Fibroblast of lung (primary cell): ENCODE measurements at regions not wholly inside any gene's neighbourhood (a gene's known extent, or its start where the extent isn't known, plus 50 kb on each side); places are given as distances from the start of the nearest gene placed in this dataset.

ENCODE experiments used
- DNase-seq, 2 donors: peaks; one replicate each; pipeline versions ENCODE4 v3.0.0 to v3.0.0-alpha.2; 2010; ENCODE audit warnings: low read depth in 2 of 2
- H2AFZ ChIP-seq: 2 replicates; pipeline ENCODE4 v1.5.1; 2012; ENCODE audit warnings: low read length, control low read depth, inconsistent platforms
- H3K27ac ChIP-seq: 2 replicates; pipeline ENCODE4 v1.5.1; 2011; ENCODE audit warnings: low read length, control low read depth; ENCODE audit not compliant: insufficient read depth
- H3K27me3 ChIP-seq: 2 replicates; pipeline ENCODE4 v1.5.1; 2011; ENCODE audit warnings: mild to moderate bottlenecking, low read length; ENCODE audit not compliant: control insufficient read depth, insufficient read depth
- H3K36me3 ChIP-seq: 2 replicates; pipeline ENCODE4 v1.5.1; 2011; ENCODE audit warnings: low read length; ENCODE audit not compliant: control insufficient read depth, insufficient read depth
- H3K4me1 ChIP-seq: 2 replicates; pipeline ENCODE4 v1.5.1; 2011; ENCODE audit warnings: low read length; ENCODE audit not compliant: control insufficient read depth, insufficient read depth; ENCODE audit errors: extremely low read depth
- H3K4me2 ChIP-seq: 2 replicates; pipeline ENCODE4 v1.5.1; 2011; ENCODE audit warnings: low read length, control low read depth; ENCODE audit not compliant: insufficient read depth; ENCODE audit errors: extremely low read depth
- H3K4me3 ChIP-seq, 4 experiments: fragments of 200-600 bp in 1 of 4; sonication (generic) in 1 of 4; replicated peaks in 1 of 4; 2 replicates each; pipeline ENCODE4 v1.5.1; 2011 to 2016; ENCODE audit warnings: low read length in 4 of 4, low read depth in 3 of 4, mild to moderate bottlenecking in 3 of 4, control low read depth in 2 of 4, inconsistent platforms in 1 of 4, mixed read lengths in 1 of 4; ENCODE audit not compliant: insufficient read depth in 1 of 4; ENCODE audit errors: control extremely low read depth in 1 of 4
- H3K79me2 ChIP-seq: 2 replicates; pipeline ENCODE4 v1.5.1; 2012; ENCODE audit warnings: mild to moderate bottlenecking, low read length, inconsistent platforms; ENCODE audit not compliant: control insufficient read depth, insufficient read depth
- H3K9ac ChIP-seq: 2 replicates; pipeline ENCODE4 v1.5.1; 2011; ENCODE audit warnings: mild to moderate bottlenecking, low read length, control low read depth; ENCODE audit not compliant: insufficient read depth
- H3K9me3 ChIP-seq: 2 replicates; pipeline ENCODE4 v1.5.1; 2012; ENCODE audit warnings: low read depth, low read length; ENCODE audit not compliant: control insufficient read depth, insufficient read depth
- H4K20me1 ChIP-seq: 2 replicates; pipeline ENCODE4 v1.5.1; 2011; ENCODE audit warnings: low read length; ENCODE audit not compliant: control insufficient read depth, insufficient read depth; ENCODE audit errors: extremely low read depth
- CTCF ChIP-seq, 2 donors: IDR thresholded peaks in 1 of 2; conservative IDR thresholded peaks in 1 of 2; 1 replicate in 1 of 2; 2 replicates in 1 of 2; pipeline ENCODE4 v1.5.1; 2011 to 2012; ENCODE audit warnings: low read length in 2 of 2, control low read depth in 1 of 2, inconsistent platforms in 1 of 2, low read depth in 1 of 2, mild to moderate bottlenecking in 1 of 2
- EZH2 ChIP-seq: IDR thresholded peaks from 2 replicates; pipeline ENCODE4 v1.5.1; 2012; ENCODE audit warnings: low read length, control low read depth, mild to moderate bottlenecking; ENCODE audit errors: missing control alignments

GRCh38 chr6:105769197-105769596, 316.9 kb upstream of the PRDM1 start:
- H3K27me3 ChIP-seq = no peaks in the 10 kb centered on the region
- H3K36me3 ChIP-seq = no peaks in the 10 kb centered on the region
- no peak overlapping the region for H3K4me2 ChIP-seq
- H3K9me3 ChIP-seq = no peaks in the 10 kb centered on the region
- H3K27ac ChIP-seq = no peak overlapping the region
- H3K4me1 ChIP-seq = peaks cover 2% of the 10 kb centered on the region
- H3K79me2 ChIP-seq = no peaks in the 10 kb centered on the region
- no peak overlapping the region for H3K9ac ChIP-seq
- no peaks in the 10 kb centered on the region for H4K20me1 ChIP-seq
- H2AFZ ChIP-seq = no peak overlapping the region
- TF ChIP-seq EZH2 (no peak), CTCF (conservative IDR thresholded peaks at IDR 0.05 in 1 of 2, IDR thresholded peaks at IDR 0.05 in 1 of 2; ENCODE audit: low read depth in 1 of 2, low read length in 2 of 2) (no peak)
- no peak overlapping the region for H3K4me3 ChIP-seq
- no peak for DNase-seq

- Histone ChIP-seq H3K4me2 (no peak overlapping the region), H3K27me3 (no peaks in the 10 kb centered on the region), H3K9me3 (no peaks in the 10 kb centered on the region), H3K4me3 (no peak overlapping the region), H3K9ac (no peak overlapping the region), H3K27ac (no peak overlapping the region), H3K79me2 (no peaks in the 10 kb centered on the region), H2AFZ (no peak overlapping the region), H4K20me1 (no peaks in the 10 kb centered on the region), H3K4me1 (peaks cover 2% of the 10 kb centered on the region), H3K36me3 (no peaks in the 10 kb centered on the region)
- no peak for DNase-seq
- TF ChIP-seq CTCF (conservative IDR thresholded peaks at IDR 0.05 in 1 of 2, IDR thresholded peaks at IDR 0.05 in 1 of 2; ENCODE audit: low read depth in 1 of 2, low read length in 2 of 2) = no peak
- no peak for TF ChIP-seq EZH2
Observed at GRCh38 chr6:105767541-105767940, 318.6 kb upstream of the PRDM1 start.

- no peak overlapping the region for H3K27ac ChIP-seq
- H4K20me1 ChIP-seq = no peaks in the 10 kb centered on the region
- H2AFZ ChIP-seq = no peak overlapping the region
- H3K36me3 ChIP-seq = no peaks in the 10 kb centered on the region
- no peak overlapping the region for H3K4me3 ChIP-seq
- DNase-seq = no peak
- no peak overlapping the region for H3K9ac ChIP-seq
- H3K9me3 ChIP-seq = no peaks in the 10 kb centered on the region
- TF ChIP-seq EZH2 (no peak), CTCF (conservative IDR thresholded peaks at IDR 0.05 in 1 of 2, IDR thresholded peaks at IDR 0.05 in 1 of 2; ENCODE audit: low read depth in 1 of 2, low read length in 2 of 2) (no peak)
- H3K4me1 ChIP-seq = no peaks in the 10 kb centered on the region
- no peaks in the 10 kb centered on the region for H3K79me2 ChIP-seq
- no peak overlapping the region for H3K4me2 ChIP-seq
- H3K27me3 ChIP-seq = no peaks in the 10 kb centered on the region
Observed at GRCh38 chr6:105765239-105765638, 320.9 kb upstream of the PRDM1 start.
